ENCODE measurements at regions not wholly inside any gene's neighbourhood (a gene's known extent, or its start where the extent isn't known, plus 50 kb on each side); places are given as distances from the start of the nearest gene placed in this dataset.

- TF ChIP-seq CTCF (conservative IDR thresholded peaks at IDR 0.05) = no peak
- no peak for TF ChIP-seq ZFX (IDR thresholded peaks at IDR 0.05)
- H3K27ac ChIP-seq = no peak overlapping the region
Observed at GRCh38 chr21:31446226-31446855, 102.3 kb upstream of the TIAM1 start.

GRCh38 chr21:31445137-31445536 lies 101.1 kb upstream of the TIAM1 start:
- TF ChIP-seq CTCF (conservative IDR thresholded peaks at IDR 0.05) = no peak
- no peak for TF ChIP-seq ZFX (IDR thresholded peaks at IDR 0.05)
- no peak overlapping the region for H3K27ac ChIP-seq

GRCh38 chr21:31443736-31444521 lies 99.9 kb upstream of the TIAM1 start:
- H3K27ac ChIP-seq = no peak overlapping the region
- TF ChIP-seq ZFX (IDR thresholded peaks at IDR 0.05) = no peak
- no peak for TF ChIP-seq CTCF (conservative IDR thresholded peaks at IDR 0.05)

GRCh38 chr21:31442339-31442738 lies 98.3 kb upstream of the TIAM1 start:
- H3K27ac ChIP-seq = no peak overlapping the region
- TF ChIP-seq ZFX (IDR thresholded peaks at IDR 0.05) = no peak
- TF ChIP-seq CTCF (conservative IDR thresholded peaks at IDR 0.05) = no peak

GRCh38 chr21:31429506-31429905 lies 85.4 kb upstream of the TIAM1 start:
- TF ChIP-seq CTCF (conservative IDR thresholded peaks at IDR 0.05) (no peak), ZFX (IDR thresholded peaks at IDR 0.05) (no peak)
- H3K27ac ChIP-seq = no peak overlapping the region

GRCh38 chr21:31426235-31426797 lies 82.3 kb upstream of the TIAM1 start:
- H3K27ac ChIP-seq = no peak overlapping the region
- TF ChIP-seq ZFX (IDR thresholded peaks at IDR 0.05) (no peak), CTCF (conservative IDR thresholded peaks at IDR 0.05) (no peak)

GRCh38 chr21:31425138-31425537 lies 81.1 kb upstream of the TIAM1 start:
- H3K27ac ChIP-seq = no peak overlapping the region
- TF ChIP-seq ZFX (IDR thresholded peaks at IDR 0.05) (no peak), CTCF (conservative IDR thresholded peaks at IDR 0.05) (no peak)

Data from C4-2B (cell line).